ENCODE measurements at regions not wholly inside any gene's neighbourhood (a gene's known extent, or its start where the extent isn't known, plus 50 kb on each side); places are given as distances from the start of the nearest gene placed in this dataset.

- peak in 1 of 3 experiments; percentile 6 for DNase-seq
These were observed 619.1 kb downstream of the CCDC171 start for GRCh38 chr9:16171911-16172310.

DNA sequence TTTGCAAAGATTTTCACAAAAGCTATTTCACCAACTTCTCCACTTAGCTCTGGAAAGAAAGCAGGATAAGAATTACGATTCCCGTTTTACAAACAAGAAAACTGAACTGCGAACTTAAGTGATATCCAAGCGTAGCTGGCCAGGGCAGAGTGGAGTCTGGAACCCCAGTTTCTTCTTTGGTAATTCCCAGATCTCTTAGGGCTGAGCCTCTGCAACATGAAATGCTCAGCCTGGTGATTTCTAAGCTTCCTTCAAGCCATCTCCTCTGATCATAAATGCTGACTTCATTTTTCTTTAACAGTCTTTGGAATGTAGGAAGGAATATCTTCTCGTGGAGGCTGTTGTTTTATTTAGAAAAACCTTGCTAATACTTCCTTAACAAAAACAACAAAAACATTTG is 620.0 kb downstream of the CCDC171 start:
- no peak for DNase-seq

DNA sequence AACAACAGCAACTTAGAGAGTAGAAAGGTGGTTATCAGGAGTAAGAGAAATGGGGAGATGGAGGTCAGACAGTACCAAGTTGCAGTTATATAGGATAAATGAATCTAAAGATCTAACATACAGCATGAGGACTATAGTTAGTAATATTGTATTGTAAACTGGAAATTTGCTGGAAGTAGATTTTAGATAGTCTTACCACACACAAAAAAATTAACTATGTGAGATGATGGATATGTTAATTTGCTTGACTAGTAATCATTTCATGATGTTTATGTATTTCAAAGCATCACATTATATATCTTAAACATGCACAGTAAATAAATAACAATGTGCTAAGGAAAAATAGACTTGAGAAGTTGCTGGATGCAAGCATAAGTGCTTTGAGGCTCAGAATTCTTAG is 622.1 kb downstream of the CCDC171 start:
- no peak for DNase-seq

GRCh38 chr9:16175461-16175860 is 622.6 kb downstream of the CCDC171 start:
- no peak for DNase-seq

GRCh38 chr9:16178294-16178693 is 625.5 kb downstream of the CCDC171 start:
- DNase-seq = no peak

DNA sequence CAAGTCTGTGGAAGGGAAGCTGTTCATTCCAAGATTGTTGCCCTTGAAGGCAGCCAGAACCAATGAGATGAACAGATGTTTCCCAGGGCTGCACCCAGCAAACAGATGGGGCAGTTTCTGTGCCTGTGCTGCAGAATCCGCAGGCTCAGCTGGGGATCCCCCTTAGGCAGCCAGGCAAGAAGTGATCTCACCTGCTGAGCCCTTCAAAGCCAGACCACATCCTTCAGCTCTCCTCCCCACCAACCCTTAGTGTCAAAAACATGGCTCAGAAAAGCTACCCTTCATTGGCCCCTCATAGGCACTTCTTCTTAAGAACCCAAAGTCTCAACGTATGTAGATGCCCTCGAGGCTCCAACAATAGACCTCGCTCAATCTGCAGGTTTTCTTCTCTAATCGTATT is 626.7 kb downstream of the CCDC171 start:
- no peak for DNase-seq

DNA sequence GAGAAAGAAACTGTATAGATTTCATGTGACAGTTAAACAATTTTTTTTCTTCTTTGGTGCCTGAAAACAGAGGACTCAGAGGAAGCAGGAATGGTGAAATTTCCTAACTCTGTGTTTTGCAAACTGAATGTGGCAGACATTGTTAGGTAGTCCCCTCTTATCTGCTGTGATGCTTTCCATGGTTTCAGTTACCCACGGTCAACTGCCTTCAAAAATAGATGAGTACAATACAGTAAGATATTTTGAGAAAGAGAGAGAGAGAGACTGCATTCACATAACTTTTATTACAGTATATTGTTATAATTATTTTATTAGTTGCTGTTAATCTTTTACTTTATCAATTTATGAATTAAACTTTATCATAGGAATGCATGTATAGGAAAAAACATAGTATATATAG is 627.2 kb downstream of the CCDC171 start:
- DNase-seq = no peak

GRCh38 chr9:16180546-16180945 is 627.7 kb downstream of the CCDC171 start:
- no peak for DNase-seq

- DNase-seq = no peak
These were observed 628.7 kb downstream of the CCDC171 start for GRCh38 chr9:16181539-16181938.

DNA sequence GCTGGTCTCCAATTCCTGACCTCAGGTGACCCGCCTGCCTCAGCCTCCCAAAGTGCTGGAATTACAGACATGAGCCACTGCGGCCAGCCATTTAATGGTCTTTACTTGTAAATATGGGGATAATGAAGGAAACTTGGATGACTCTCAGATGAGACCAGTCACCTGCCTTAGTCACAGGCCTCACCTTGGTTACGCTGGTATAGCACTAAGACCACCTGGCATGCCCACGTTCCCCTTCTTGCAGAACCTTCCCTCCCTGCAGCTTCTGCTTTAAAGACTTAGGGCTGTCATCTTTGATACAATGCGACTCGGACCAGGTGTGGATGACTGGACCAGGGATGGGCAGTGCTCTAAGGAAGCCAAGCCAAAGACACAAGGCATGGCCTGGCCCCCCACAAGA is 629.9 kb downstream of the CCDC171 start:
- no peak for DNase-seq

GRCh38 chr9:16184964-16185646 is 632.3 kb downstream of the CCDC171 start:
- no peak for DNase-seq

DNA sequence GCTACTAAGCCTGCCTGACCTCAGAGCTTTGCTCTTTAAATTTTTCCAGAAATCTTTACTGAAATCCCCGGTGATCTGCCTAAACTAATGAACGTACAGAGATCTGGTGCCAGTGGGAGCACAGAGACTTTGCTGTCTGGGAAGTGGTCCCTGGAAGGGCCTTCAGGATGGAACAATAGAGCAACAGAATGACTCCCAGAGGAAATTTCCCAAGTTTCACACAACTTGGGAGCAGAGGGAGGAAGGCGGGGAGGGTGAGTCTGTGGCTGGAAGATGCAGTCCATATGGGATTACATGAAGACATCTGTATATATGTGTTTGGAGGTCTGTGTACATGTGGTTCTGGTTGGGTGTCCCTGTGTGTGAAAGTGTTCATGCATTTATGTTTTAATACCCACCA is 638.3 kb downstream of the CCDC171 start:
- DNase-seq = no peak

DNA sequence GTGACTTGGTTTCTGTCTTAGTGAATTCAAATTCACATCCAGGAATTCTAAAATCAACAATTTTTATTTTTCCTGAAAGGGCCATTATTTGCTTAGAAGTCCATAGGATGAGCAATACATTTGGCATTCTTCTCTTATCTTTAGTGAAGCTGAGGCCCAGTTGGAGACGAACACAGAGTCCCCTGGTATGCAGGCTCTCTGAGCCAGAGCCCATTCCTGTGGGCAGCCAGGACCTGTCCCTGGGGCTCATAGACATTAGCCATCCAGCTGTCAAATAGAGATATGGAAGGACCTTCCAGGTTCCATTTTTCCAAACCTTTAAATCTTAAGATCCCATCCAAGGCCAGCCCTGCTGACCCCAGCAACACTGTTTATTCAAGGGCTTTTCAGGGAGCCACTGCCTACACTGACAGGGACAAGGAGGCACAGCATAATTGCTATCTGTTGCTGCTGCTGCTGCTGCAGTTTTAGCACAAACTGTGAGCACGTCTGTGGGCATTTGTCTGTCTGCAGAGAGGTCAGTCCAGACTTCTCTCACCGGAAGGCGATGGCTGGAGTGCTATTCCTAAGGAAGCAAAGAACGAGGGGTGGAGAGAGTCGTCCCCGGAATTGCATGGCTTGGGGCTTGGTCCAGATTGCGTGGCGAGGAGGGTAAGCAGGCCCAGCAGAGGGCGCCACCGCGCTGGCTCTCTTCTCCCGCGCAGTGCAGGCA is 639.0 kb downstream of the CCDC171 start:
- peak; percentile 28 to 62 (median 55) for DNase-seq

DNA sequence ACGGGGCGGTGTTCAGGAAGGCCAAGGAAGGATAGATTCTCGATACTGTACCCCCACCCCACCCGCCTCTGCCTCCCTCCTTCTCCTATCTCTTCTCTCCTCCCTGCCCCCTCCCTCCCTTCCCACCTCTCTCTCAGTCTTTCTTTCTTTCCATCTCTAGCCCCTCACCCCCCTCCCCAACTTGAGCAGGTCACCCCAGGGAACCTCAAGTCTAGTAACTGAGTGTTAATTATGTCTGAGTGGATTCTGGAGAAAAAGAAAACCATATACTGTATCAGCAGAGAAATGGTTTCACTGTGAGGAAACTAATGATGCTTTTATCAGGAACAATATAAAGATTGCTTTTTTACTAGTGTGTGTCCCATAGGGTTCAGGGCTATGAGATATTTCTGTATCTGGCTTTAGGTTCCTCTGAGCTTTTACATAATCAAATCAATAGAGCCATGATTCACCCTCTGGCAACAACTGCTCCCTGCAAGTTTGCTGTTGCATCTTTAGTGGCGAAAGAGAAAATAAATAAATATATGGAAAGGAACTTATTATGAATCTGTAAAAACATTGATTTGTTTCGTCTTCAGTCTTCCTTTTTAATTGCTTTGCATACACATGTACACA is 639.7 kb downstream of the CCDC171 start:
- DNase-seq = no peak

DNA sequence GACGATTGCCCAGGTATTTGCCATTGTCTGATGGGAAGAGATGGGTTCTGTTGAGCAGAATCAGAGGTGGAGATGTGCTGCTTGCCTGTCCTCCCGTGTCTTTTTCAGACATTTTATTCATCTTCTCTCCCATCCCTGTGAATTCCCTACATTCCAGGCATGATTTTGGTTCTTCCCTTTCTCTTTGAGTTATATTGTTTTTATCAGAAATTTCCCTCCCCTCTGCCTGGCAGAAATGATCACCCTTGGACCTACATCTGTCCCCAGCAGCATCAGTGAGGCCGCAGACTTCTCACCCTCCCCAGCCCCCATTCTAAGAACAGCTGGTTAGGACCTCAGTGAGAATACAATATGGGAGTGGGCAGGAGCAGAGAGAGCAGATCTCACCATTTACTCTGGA is 640.2 kb downstream of the CCDC171 start:
- no peak for DNase-seq

DNA sequence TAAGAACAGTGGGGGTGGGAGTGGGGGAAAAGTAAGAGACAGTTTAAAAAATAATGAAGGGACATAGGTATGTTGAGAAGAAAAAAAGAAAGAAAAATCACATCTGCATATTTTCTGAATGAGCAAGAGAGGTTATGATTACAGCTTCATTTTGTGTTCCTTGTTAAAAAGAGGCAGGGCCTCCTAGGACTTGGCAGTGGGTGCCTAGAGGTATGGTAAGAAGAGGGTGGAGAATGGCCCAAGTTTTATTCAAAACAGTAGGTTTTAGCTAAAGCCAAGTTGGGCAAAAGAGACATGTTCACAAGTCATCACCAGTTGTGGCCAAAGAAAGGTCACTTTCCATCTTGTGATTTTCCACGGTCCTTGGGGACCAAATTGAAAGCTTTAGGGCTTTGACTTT is 643.4 kb downstream of the CCDC171 start:
- no peak for DNase-seq

DNA sequence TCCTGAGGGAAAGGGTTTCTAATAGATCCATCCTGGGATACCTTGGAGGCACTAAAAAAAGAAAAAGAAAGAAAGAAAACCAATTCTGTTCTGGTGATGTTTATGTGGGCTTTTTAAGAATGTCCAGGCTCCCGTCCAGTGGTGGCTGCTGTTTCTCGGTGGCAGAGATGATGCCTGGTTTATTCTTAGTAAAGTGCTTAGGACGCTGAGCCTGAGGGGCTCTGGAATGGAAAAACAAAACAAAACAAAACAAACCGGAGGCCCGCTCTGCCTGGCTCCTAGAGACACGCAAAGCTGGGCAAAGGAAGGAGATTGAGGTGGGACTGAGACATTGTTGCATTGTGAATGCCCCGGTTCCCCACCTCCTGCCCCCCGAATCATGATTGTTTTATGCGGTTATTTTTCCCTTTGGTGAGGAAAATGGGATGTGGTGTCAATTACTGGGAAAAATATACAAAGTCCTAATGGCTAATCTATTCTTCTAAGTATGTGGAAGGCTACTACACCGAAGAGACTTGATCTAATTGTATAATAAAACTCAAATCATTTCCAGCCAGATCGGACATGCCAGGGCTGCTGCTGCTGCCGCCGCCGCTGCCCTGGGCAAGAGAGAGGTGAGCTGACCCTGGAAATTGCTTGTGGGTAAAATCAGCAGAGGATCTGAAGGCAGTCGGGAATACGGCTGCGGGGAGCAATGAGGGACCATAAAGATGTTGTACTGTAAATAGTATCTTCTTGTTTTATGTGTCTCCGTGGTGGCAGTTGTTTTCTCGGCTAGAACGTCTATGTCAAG is 644.9 kb downstream of the CCDC171 start:
- no peak for DNase-seq

- no peak for DNase-seq
These were observed 646.2 kb downstream of the CCDC171 start for GRCh38 chr9:16198996-16199395.

- no peak for DNase-seq
These were observed 649.4 kb downstream of the CCDC171 start for GRCh38 chr9:16202221-16202620.

- no peak for DNase-seq
These were observed 650.3 kb downstream of the CCDC171 start for GRCh38 chr9:16202914-16203728.

DNA sequence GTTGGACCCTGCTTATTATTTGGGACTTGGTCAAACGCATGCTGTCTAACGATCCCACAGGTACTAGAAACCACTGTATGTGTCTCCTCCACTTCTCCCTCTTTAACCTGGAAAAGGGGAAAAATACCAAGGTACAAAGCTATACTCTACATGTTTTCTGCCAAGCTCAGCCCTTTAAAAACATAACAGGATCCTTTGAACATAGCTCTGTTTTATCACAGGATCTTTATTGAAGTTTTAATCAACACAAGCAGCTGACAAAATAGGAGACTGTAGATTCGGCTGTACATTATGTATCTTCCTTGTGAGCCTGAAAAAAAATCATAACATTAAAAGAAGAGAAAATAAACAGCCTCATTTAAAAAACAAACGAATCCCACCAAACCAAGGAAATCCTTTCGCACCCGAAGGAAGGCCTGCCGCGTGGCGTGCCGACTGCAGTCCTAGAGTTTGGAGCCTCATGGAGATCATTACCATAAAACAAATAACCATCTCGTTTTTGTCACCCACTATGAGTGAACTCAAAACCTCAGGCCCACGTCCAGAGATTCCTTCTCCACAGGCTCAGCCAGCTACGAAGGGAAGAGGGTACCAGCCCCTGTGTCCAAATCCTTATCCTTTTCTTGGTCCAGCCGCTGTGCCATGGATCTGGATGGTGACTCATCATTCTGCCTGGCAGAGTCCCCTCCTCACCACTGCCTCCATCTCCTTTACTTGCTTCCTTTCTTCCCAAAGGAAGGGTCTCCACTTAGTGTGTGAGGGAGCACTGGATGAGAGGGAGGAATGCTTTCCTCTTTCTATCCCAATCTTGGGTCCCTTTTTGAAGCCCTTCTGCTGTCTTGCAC is 651.1 kb downstream of the CCDC171 start:
- no peak for DNase-seq

DNA sequence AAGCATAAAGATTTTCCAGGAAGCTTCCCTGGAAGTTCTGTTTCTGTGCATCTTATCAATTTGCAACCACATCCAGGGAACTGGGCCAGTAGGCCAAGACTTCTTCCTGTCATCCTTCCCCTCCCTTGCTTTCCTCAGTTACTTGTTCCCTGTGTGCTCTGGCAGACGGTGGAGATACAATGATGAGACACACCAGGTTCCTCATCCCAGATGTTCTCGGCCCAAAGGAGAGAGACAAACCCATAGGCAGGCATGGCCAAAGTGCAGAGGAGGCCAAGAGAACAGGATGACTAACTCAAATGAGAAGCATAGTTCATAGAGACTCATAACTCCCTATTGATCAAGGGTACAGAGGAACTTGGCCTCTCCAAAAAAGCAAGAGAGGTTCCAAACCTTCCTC is 652.6 kb downstream of the CCDC171 start:
- no peak for DNase-seq

Measured in NCI-H1417 (cell line).